CD14-positive monocyte (primary cell): ENCODE measurements at regions not wholly inside any gene's neighbourhood (a gene's known extent, or its start where the extent isn't known, plus 50 kb on each side); places are given as distances from the start of the nearest gene placed in this dataset.
"Not testable (repeated sequence)": the region's sequence is repeated elsewhere in the genome, so short reads cannot be mapped to it uniquely, and the experiment has no call there.

Experiments used
- DNase-seq, 3 donors: peaks; one replicate each; pipeline ENCODE4 v3.0.0-alpha.2; 2011 to 2022
- H2AFZ ChIP-seq: 2 replicates; pipeline ENCODE4 v1.6.0; 2012; ENCODE audit warnings: mild to moderate bottlenecking, low read depth, low read length, inconsistent platforms; ENCODE audit not compliant: insufficient read depth, poor library complexity, severe bottlenecking
- H3K27ac ChIP-seq, 2 donors: 1 replicate in 1 of 2; 2 replicates in 1 of 2; pipeline ENCODE4 v1.5.1; 2012 to 2013; ENCODE audit warnings: low read length in 2 of 2, control low read depth in 1 of 2, inconsistent platforms in 1 of 2, low read depth in 1 of 2, mild to moderate bottlenecking in 1 of 2
- H3K27me3 ChIP-seq, 2 donors: one replicate each; pipeline versions ENCODE4 v1.6.0 to v1.6.1; 2011 to 2013; ENCODE audit warnings: low read length in 2 of 2; ENCODE audit not compliant: control insufficient read depth in 2 of 2, insufficient read depth in 2 of 2
- H3K36me3 ChIP-seq, 2 donors: replicated peaks in 1 of 2; 1 replicate in 1 of 2; 2 replicates in 1 of 2; pipeline versions ENCODE4 v1.5.1 to v1.6.1; 2012 to 2013; ENCODE audit warnings: low read length in 2 of 2, control low read depth in 1 of 2, inconsistent platforms in 1 of 2, mild to moderate bottlenecking in 1 of 2; ENCODE audit not compliant: insufficient read depth in 2 of 2, control insufficient read depth in 1 of 2
- H3K4me1 ChIP-seq, 2 donors: 1 replicate in 1 of 2; 2 replicates in 1 of 2; pipeline versions ENCODE4 v1.5.1 to v1.6.1; 2012 to 2013; ENCODE audit warnings: low read length in 2 of 2, control low read depth in 1 of 2, inconsistent platforms in 1 of 2, mild to moderate bottlenecking in 1 of 2, moderate library complexity in 1 of 2; ENCODE audit not compliant: insufficient read depth in 2 of 2, control insufficient read depth in 1 of 2
- H3K4me2 ChIP-seq: replicated peaks from 2 replicates; pipeline ENCODE3; 2012; ENCODE audit warnings: low read length, moderate library complexity, mild to moderate bottlenecking; ENCODE audit not compliant: poor library complexity, severe bottlenecking; ENCODE audit errors: extremely low read depth
- H3K4me3 ChIP-seq, 3 experiments: fragments of 200-600 bp in 1 of 3; sonication (generic) in 1 of 3; replicated peaks in 1 of 3; 1 replicate in 2 of 3; 2 replicates in 1 of 3; pipeline ENCODE4 v1.5.1; 2011 to 2013; ENCODE audit warnings: low read length in 3 of 3, mild to moderate bottlenecking in 3 of 3, control low read depth in 2 of 3, low read depth in 2 of 3, inconsistent platforms in 1 of 3, moderate library complexity in 1 of 3
- H3K79me2 ChIP-seq: 2 replicates; pipeline ENCODE4 v1.6.0; 2012; ENCODE audit warnings: mild to moderate bottlenecking, control low read depth, inconsistent platforms, low read length, moderate library complexity; ENCODE audit not compliant: insufficient read depth
- H3K9ac ChIP-seq: 2 replicates; pipeline ENCODE4 v1.6.0; 2017; ENCODE audit warnings: low read length, mild to moderate bottlenecking; ENCODE audit not compliant: insufficient read depth, poor library complexity, severe bottlenecking
- H3K9me3 ChIP-seq, 2 donors: replicated peaks in 1 of 2; 1 replicate in 1 of 2; 2 replicates in 1 of 2; pipeline versions ENCODE4 v1.5.1 to v1.6.1; 2012 to 2013; ENCODE audit warnings: low read length in 2 of 2, control low read depth in 1 of 2; ENCODE audit not compliant: control insufficient read depth in 1 of 2, insufficient read depth in 1 of 2
- H4K20me1 ChIP-seq: 2 replicates; pipeline ENCODE4 v1.6.0; 2012; ENCODE audit warnings: mild to moderate bottlenecking, low read length, control low read depth, moderate library complexity; ENCODE audit not compliant: insufficient read depth
- H3K27ac Mint-ChIP-seq, 7 donors: one replicate each; pipeline ENCODE4 v1.8.0; 2020; ENCODE audit warnings: mild to moderate bottlenecking in 7 of 7, mixed read lengths in 7 of 7, moderate library complexity in 6 of 7, inconsistent platforms in 2 of 7
- H3K27me3 Mint-ChIP-seq, 3 donors: one replicate each; pipeline ENCODE4 v1.8.0; 2021 to 2022; ENCODE audit warnings: low read depth in 3 of 3, mild to moderate bottlenecking in 3 of 3, mixed read lengths in 3 of 3, moderate library complexity in 3 of 3, inconsistent platforms in 1 of 3
- H3K36me3 Mint-ChIP-seq, 2 donors: one replicate each; pipeline ENCODE4 v1.8.0; 2020; ENCODE audit warnings: mixed read lengths in 2 of 2, inconsistent platforms in 1 of 2, mild to moderate bottlenecking in 1 of 2
- H3K4me1 Mint-ChIP-seq: one replicate; pipeline ENCODE4 v1.8.0; 2020; ENCODE audit warnings: mild to moderate bottlenecking, mixed read lengths
- H3K4me3 Mint-ChIP-seq, 2 donors: one replicate each; pipeline ENCODE4 v1.8.0; 2020; ENCODE audit warnings: mild to moderate bottlenecking in 2 of 2, mixed read lengths in 2 of 2, moderate library complexity in 1 of 2
- H3K9me3 Mint-ChIP-seq, 7 donors: one replicate each; pipeline ENCODE4 v1.8.0; 2020 to 2022; ENCODE audit warnings: mixed read lengths in 7 of 7, mild to moderate bottlenecking in 6 of 7, moderate library complexity in 6 of 7, inconsistent platforms in 2 of 7
- CTCF ChIP-seq: fragments of 200-600 bp; IDR thresholded peaks from one replicate; pipeline ENCODE4 v1.8.0; 2022; ENCODE audit warnings: antibody characterized with exemption, mild to moderate bottlenecking
- WGBS: methylation state at CpG from one replicate; pipeline ENCODE4 v1.1.5; 2013; ENCODE audit warnings: missing lambda C conversion rate; ENCODE audit not compliant: insufficient coverage; 5-methylcytosine and 5-hydroxymethylcytosine counted together
- intact Hi-C, 2 donors: fragments of 100-400 bp; cut with micrococcal nuclease; formaldehyde crosslinking; loops; one replicate each; pipeline versions ENCODE4 v1.15.0 to v1.15.1; 2023

GRCh38 chr1:197838836-197839235 lies 63.6 kb upstream of the DENND1B start:
- Histone ChIP-seq H3K9me3 (no peaks in the 10 kb centered on the region), H3K27me3 (no peaks in the 10 kb centered on the region), H3K9ac (no peak overlapping the region), H3K4me3 (no peak overlapping the region), H3K27ac (peak overlapping the region in 1 of 2 donors; percentile 53), H3K79me2 (no peaks in the 10 kb centered on the region), H3K4me2 (no peak overlapping the region), H2AFZ (no peak overlapping the region), H4K20me1 (no peaks in the 10 kb centered on the region), H3K36me3 (no peaks in the 10 kb centered on the region), H3K4me1 (peaks cover 20 to 25% of the 10 kb centered on the region in 2 donors)
- H3K4me3 Mint-ChIP-seq, result no peak overlapping the region
- WGBS, result 86% methylated on average over 1 of the region's 3 CpGs
- DNase-seq, result peak; percentile 74 to 92 (median 83)
- intact Hi-C loops, result loop anchor here (5.0 kb wide), 1 partner anchor 62 kb away; the partner anchor contains the start of gene DENND1B (in 2 of the 2)
- H3K9me3 Mint-ChIP-seq, result peaks cover 0 to 3% (median 2%) of the 10 kb centered on the region in 7 donors
- no peaks in the 10 kb centered on the region for H3K36me3 Mint-ChIP-seq
- H3K27ac Mint-ChIP-seq, result peak overlapping the region; percentile 55 to 94 (median 84)
- TF ChIP-seq CTCF, result no peak
- H3K27me3 Mint-ChIP-seq, result no peaks in the 10 kb centered on the region
- peaks cover 31% of the 10 kb centered on the region for H3K4me1 Mint-ChIP-seq

- Histone ChIP-seq H3K79me2 (no peaks in the 10 kb centered on the region), H3K9ac (no peak overlapping the region), H3K36me3 (no peaks in the 10 kb centered on the region), H3K27ac (peak overlapping the region in 1 of 2 donors; percentile 53), H3K4me3 (no peak overlapping the region), H3K27me3 (no peaks in the 10 kb centered on the region), H3K4me2 (no peak overlapping the region), H3K4me1 (peaks cover 20% of the 10 kb centered on the region in 2 donors), H4K20me1 (no peaks in the 10 kb centered on the region), H2AFZ (no peak overlapping the region), H3K9me3 (no peaks in the 10 kb centered on the region)
- peak overlapping the region in 5 of 7 donors; percentile 73 to 94 (median 86) for H3K27ac Mint-ChIP-seq
- intact Hi-C loops, result loop anchor here (5.0 kb wide), 1 partner anchor 61 kb away; the partner anchor contains the start of gene DENND1B (in 2 of the 2)
- H3K27me3 Mint-ChIP-seq, result no peaks in the 10 kb centered on the region
- no peak overlapping the region for H3K4me3 Mint-ChIP-seq
- no peak for TF ChIP-seq CTCF
- DNase-seq, result peak; percentile 37 to 70 (median 40)
- H3K4me1 Mint-ChIP-seq, result peaks cover 27% of the 10 kb centered on the region
- WGBS, result 100% methylated on average over 1 of the region's 1 CpG
- no peaks in the 10 kb centered on the region for H3K36me3 Mint-ChIP-seq
- peaks cover 0 to 6% (median 3%) of the 10 kb centered on the region in 7 donors for H3K9me3 Mint-ChIP-seq
These were observed 62.6 kb upstream of the DENND1B start for GRCh38 chr1:197837911-197838310.

GRCh38 chr1:197836356-197836755 lies 61.1 kb upstream of the DENND1B start:
- not testable (repeated sequence) for H3K27me3 ChIP-seq, H4K20me1 ChIP-seq, DNase-seq, H3K27ac ChIP-seq, H3K4me3 ChIP-seq, H3K36me3 Mint-ChIP-seq, H2AFZ ChIP-seq, H3K4me2 ChIP-seq, H3K4me3 Mint-ChIP-seq, H3K9ac ChIP-seq, H3K27ac Mint-ChIP-seq, H3K4me1 ChIP-seq, H3K9me3 ChIP-seq, H3K27me3 Mint-ChIP-seq, H3K79me2 ChIP-seq, H3K36me3 ChIP-seq
- no CpG with 5 or more reads among the region's 1 CpG for WGBS
- Mint-ChIP-seq H3K4me1 (peaks cover 16% of the 10 kb centered on the region), H3K9me3 (peaks cover 0 to 14% (median 7%) of the 10 kb centered on the region in 7 donors)
- intact Hi-C loops, result loop anchor here (5.0 kb wide), 1 partner anchor 59 kb away; the partner anchor contains the start of gene DENND1B (in 2 of the 2)
